GM20000 (cell line): ENCODE measurements at regions not wholly inside any gene's neighbourhood (a gene's known extent, or its start where the extent isn't known, plus 50 kb on each side); places are given as distances from the start of the nearest gene placed in this dataset.

ENCODE experiments used
- DNase-seq: peaks from one replicate; pipeline ENCODE4 v3.0.0; 2012; ENCODE audit warnings: low spot score
- TF ChIP-seq, protein P1 (sequence below): IDR thresholded peaks from 2 replicates; pipeline ENCODE4 v1.5.1; 2012; ENCODE audit warnings: mild to moderate bottlenecking, control low read depth; ENCODE audit errors: extremely low read depth, missing control alignments

DNA sequence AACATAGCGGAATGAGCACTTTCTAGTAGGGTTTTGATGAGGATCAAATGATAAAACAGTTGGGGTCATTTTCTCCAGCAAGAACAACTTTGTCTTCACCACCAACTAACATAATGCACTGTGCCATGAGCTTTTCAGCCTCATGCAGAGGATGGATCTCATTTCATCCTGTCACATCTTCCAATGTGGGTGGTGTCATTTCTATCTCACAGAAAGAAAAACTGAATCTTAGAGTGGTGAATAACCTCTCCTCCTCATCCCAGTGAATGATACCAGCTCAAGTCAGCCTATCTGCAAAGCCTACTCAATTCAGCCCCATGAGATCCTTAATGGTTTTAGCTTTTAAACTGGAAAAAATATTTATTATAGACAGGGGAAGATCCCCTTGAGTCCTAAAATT is 1147.2 kb downstream of the VRK1 start:
- no peak for DNase-seq
- TF ChIP-seq, protein P1, sequence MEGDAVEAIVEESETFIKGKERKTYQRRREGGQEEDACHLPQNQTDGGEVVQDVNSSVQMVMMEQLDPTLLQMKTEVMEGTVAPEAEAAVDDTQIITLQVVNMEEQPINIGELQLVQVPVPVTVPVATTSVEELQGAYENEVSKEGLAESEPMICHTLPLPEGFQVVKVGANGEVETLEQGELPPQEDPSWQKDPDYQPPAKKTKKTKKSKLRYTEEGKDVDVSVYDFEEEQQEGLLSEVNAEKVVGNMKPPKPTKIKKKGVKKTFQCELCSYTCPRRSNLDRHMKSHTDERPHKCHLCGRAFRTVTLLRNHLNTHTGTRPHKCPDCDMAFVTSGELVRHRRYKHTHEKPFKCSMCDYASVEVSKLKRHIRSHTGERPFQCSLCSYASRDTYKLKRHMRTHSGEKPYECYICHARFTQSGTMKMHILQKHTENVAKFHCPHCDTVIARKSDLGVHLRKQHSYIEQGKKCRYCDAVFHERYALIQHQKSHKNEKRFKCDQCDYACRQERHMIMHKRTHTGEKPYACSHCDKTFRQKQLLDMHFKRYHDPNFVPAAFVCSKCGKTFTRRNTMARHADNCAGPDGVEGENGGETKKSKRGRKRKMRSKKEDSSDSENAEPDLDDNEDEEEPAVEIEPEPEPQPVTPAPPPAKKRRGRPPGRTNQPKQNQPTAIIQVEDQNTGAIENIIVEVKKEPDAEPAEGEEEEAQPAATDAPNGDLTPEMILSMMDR = no peak

DNA sequence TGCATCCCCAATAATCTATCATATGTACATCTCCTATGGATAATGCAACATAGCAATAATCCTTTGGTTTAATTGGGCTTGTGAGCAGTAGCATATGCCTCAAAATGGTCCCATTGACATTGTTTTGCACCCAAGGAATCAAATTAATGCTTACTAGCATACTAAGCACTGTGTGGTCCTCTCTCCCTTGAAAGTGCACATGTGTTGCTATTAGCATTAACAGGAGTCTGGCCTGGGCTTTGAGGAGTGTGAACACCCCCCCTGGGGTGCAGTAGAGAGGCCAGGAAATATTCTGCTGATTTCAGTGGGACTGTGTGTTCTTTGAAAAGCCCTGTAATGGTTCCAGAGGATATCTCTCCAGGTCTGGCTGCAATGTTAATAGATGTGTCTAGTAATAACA is 1148.4 kb downstream of the VRK1 start:
- TF ChIP-seq, protein P1 = no peak
- no peak for DNase-seq

DNA sequence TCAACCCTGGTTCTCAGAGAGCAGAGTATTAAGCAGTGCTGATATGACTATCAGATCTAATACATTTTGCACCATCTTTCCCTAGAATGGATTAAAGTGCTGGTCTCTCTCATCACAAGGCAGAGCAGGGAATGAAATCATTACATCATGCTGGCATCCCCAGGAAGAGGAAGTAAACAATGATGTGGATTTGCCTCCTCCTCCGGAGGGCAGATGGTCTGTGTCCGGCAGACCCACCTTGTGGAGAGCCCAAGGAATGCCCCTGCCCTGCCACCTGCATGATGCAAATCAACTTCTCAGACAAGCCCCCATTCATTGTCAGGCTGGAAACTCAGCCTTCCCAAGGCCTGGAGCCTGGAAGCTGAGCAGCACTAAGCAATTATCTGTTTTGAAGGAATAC is 1149.1 kb downstream of the VRK1 start:
- DNase-seq = no peak
- TF ChIP-seq, protein P1 = no peak

DNA sequence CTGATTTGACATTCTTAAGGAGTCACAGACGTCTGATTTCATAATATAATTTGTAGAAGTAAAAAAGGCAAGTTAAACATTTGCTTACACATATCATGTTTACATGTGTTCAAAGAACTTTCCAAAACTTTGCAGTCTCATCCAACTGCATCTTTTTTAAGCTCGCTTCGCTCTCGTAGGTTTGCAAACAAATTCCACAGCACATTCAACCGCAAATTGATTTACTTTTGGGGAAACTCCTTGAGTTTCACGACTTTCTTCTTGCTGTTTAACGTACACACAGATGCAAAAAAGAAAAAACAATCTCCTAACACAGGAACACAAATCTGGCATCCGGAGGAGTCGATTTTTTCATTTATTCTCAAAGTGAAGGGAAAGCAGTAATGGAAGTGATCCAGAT is 1149.5 kb downstream of the VRK1 start:
- no peak for DNase-seq

DNA sequence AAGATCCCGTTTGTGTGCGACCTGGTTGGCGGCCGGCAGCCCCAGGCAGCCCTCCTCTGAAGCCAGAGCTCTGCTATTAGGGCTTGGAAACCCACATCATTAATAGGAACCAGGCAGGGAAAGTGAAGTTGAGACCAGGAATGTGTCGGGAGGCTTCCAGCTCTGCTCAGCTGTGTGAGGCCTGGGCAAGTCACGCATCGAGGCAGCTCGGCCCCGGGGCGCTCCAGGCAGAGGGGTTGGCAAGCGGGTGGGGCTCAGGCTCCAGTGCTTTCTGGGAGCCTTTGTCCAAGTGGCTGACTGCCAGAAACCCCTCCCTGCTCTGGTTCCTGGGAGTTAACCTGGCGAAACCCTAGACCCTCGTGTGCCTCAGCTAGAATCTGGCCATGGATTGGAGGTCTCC is 1151.7 kb downstream of the VRK1 start:
- no peak for DNase-seq
- TF ChIP-seq, protein P1 = no peak

More for the DNA sequence above, 1149.5 kb downstream of the VRK1 start:
- TF ChIP-seq, protein P1 = no peak

DNA sequence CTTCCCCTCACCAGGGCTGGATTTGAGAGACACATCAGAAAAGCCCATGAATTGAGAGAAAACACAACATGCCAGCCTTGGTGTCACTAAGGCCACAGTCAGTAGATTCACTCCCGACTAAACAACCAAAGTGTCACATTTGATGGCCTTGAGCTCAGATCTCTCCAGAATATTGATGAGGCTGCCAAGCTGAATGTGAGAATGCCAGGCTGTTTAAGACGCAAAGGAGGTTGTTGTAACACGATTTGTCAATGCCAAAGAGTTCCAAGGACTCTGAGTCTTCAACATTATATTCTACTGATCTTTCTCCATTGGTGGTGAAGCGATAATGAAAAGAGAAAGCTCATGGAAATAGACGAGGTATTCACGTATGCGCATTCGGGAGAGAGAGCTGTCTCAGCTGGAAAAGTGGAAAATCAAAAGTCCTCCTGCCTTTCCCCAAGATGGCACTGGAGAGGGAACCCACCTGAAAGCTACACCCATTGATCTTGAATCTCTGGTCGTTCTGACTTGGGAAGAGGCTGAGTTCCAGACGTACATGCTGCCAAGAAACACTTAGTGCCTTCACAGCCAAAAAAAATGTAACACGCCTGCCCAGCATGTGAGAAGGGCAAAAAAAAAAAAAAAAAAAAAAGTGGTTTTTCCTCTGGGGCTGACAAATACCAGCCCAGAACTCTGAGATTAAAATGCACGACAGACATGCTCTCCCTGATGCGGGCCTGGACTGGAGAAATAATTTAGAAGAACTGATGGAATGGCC is 1159.6 kb downstream of the VRK1 start:
- TF ChIP-seq, protein P1 = no peak
- no peak for DNase-seq

DNA sequence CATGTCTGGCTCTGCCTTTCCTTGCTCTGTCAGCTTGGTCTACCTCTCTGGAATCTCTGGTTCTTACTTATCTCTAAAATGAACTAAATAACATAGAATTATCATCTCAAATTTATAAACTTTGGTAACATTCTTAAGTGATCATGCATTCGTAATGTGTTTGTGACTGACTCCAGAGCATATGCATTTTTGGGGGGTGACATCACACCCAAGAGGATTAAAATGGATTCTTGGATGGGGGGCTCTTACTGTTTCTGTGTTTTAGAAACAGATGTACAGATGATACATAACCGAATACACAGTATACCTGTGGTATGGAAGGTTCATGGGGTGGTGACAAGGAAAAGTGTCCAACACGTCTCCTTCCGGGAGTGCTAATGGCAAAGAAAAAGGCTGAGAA is 1162.1 kb downstream of the VRK1 start:
- no peak for DNase-seq
- TF ChIP-seq, protein P1 = no peak
